HG02610 (cell line): ENCODE measurements at regions not wholly inside any gene's neighbourhood (a gene's known extent, or its start where the extent isn't known, plus 50 kb on each side); places are given as distances from the start of the nearest gene placed in this dataset.

Source experiments
- ATAC-seq: cut with Tn5 transposase; IDR thresholded peaks from one replicate; pipeline ENCODE4 v1.9.1; 2021; ENCODE audit warnings: mild to moderate bottlenecking, moderate library complexity; ENCODE audit not compliant: unreplicated experiment

GRCh38 chr11:93074352-93074751 lies 104.9 kb downstream of the MTNR1B start:
- no peak for ATAC-seq

- ATAC-seq = no peak
These were observed 106.3 kb downstream of the MTNR1B start for GRCh38 chr11:93075782-93076181.

DNA sequence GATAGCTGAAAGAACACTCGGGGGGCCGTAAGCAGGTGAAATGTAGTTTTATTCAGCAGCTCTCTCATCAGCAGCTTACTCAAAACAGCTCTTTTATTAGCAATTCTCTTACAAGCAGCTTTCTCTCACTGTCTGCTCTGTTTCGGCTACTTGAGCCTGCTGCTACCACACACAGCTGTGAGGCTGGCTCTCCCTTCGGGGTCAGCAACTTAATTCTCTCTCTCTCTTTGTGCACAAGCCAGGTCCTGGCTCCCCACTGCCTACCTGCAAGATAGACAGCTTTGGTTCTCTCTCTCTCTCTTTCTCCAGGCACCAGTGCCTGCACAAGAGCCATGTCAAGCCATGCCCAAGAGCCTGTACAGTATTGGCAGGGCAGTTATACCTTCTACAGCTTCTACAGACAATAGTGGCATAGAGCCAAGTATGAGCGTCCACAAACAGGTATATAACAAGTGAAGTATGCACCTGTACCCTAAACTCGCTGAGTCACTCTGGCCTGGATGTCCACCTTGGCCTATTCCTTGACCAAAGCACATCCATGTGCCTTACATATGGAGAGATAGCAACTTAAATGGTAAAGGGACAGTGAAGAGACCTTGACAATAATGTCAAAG lies 110.8 kb downstream of the MTNR1B start:
- no peak for ATAC-seq

DNA sequence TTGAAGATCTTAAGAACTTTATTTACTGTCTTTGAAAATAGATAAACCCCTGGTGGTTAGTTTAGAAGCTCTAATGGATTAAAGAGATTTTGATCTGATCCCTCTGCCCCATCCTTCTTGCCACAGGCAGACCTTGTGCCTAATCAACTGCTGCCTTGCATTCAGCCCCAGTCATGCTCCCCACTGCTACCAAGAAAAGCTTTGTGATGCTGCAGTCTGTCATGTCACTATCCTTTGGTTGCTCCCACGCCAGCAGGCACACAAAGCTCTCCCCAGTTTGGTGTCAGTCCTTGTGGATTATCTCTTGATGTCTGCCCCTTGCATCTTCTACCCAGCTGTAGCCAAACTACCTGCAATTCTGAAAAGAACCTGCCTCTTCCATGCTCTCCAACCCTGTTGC lies 112.2 kb downstream of the MTNR1B start:
- ATAC-seq = no peak

- no peak for ATAC-seq
These were observed 113.4 kb downstream of the MTNR1B start for GRCh38 chr11:93082900-93083299.

- ATAC-seq = no peak
These were observed 112.9 kb downstream of the SLC36A4 start for GRCh38 chr11:93084727-93085505.

GRCh38 chr11:93089474-93090102 lies 108.2 kb downstream of the SLC36A4 start:
- ATAC-seq = no peak
